CD4-positive, alpha-beta T cell treated with Interferon gamma for 1 hour (primary cell): ENCODE measurements at regions not wholly inside any gene's neighbourhood (a gene's known extent, or its start where the extent isn't known, plus 50 kb on each side); places are given as distances from the start of the nearest gene placed in this dataset.

ENCODE experiments used
- DNase-seq: peaks from one replicate; pipeline ENCODE4 v3.0.0-alpha.2; 2020

DNA sequence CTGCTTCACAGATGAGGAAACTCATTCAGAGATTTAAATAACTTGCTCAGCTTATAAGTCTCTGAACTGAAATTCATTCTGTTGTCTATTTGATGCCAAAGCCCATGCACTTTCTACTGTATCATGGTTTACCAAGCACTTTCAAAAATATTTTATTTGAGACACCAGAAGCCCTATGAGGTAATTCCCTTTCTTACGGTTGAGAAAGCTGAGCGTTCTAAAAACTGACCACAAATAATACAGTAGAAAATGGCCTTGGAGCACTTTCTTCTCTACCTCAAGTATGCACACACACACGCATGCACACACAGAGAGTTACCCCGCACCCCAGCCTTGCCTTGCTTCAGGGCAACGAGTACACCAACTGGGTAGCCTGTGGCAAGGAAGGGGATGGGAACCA lies 228.5 kb downstream of the RFC3 start:
- no peak for DNase-seq

DNA sequence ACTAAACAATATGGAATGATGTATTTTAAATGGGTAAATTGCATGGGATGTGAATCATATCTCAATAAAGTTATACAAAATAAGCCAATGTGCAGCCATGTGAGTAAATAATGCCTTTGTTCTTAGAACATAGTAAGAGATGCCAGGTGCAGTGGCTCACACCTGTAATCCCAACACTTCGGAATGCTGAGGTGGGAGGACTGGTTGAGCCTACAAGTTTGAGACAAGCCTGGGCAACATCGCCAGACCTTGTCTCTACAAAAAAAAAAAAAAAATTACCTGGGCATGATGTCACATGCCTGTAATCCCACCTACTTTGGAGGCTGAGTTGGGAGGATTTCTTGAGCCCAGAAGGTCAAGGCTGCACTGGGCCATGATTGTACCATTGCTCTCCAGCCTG lies 230.7 kb downstream of the RFC3 start:
- DNase-seq = no peak

DNA sequence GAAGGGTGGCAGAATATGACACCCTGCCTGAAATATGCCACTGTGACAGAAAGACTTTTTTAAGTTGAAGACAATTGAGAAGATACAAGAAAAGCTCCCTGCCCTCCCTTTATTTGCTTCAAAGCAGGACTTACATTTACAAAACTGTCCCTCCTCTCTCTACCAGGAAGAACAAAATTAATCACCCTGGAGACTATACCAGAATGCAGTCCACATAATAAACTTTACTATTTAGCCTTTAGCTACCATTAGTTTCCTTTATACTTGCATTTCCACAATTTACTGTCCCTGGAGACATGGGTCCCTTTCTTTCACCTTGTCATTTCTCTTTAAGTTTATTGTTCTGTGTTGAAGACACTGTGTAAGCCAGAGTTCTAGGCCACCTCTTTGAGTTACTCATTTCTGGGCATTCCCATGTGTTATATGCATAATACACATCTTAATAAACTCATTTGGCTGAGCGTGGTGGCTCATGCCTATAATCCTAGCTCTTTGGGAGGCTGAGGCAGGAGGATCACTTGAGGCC lies 238.8 kb downstream of the RFC3 start:
- no peak for DNase-seq

DNA sequence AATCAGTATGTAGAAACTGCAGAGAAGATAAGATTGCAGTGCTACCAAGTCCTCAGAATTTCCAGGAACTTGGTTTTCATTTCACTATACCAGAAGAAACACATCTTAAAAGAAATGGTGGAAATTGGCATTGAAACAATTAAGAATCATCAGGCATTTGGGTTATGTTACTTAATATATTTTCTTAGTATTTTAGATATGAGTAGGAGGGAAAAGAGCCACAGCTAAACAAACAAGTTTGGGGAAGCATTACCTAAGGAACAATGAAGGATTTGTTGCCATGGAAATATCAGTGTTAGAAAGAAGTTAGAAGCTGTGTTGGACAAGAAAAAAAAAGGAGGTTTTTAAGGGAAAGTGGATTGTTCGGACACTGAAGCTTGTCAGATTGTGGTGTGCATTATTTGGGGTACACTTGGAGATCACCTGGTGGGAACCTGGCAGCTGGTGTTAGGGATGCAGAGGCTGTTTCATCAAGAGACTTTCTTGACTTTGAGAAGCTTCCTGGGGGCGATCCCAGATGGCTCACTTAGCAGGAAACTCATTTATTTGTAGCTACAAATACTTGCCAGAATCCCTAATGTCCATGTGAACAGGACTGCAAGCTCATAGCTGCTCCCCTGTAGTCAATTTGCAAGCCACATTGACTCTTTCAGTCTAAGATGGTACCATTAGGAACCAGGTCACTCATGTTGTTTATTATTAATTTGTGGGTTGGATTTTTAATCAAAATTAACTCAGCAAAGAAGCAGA lies 246.7 kb downstream of the RFC3 start:
- no peak for DNase-seq

DNA sequence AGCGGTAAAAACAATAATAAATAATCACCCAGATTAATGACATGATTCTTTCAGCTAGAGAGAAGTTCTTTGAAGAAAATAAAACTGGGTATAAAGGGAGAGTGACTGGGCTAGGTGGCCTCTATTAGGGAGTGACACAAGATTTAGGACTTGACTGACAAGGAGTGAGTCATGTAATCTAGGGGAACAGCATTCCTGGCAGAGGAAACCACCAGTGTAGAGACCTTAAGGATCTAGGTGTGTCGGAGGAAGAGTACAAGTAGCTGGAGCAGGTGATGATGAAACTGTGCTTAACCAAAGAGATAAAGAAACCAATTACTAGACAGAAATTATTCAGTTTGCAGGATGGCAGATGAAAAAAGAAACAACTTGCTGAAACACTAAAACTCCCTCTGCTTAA lies 248.0 kb downstream of the RFC3 start:
- DNase-seq = no peak

DNA sequence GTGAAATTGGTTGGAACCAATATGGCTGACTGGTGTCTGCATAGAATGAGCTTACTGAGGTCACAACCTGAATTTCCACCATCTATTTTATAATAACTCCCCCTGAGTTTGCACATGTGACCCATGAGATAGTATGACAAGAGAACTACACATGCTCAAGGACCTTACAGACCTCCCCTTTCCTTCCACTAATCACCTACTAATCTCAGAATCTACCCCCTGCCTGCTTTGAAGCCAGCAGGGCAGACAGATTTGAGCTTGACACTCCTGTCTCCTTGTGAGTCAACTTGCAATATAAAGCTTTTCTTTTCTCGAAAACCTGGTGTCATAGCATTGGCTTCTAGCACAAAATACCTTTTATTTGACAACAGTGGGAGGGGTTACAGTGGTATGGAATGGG lies 248.4 kb downstream of the RFC3 start:
- no peak for DNase-seq

DNA sequence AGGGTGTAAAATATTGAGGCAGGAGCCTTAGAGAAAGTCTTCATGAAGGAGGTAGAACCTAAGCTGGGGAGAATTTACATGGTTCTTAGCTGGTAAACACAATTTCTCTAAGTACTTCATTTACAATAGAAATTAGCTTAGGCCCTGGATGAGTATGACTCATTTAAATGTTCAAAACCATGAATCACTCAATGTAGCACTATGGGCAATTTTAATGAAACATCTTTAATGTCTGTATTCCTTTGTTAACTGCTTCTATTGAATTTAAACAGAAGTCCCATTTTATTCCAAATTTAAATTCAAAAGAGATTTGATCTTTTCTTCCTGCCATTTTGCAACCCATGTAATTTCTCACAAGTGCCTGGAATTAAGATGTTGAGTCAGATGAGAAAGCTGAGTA lies 252.1 kb downstream of the RFC3 start:
- no peak for DNase-seq

DNA sequence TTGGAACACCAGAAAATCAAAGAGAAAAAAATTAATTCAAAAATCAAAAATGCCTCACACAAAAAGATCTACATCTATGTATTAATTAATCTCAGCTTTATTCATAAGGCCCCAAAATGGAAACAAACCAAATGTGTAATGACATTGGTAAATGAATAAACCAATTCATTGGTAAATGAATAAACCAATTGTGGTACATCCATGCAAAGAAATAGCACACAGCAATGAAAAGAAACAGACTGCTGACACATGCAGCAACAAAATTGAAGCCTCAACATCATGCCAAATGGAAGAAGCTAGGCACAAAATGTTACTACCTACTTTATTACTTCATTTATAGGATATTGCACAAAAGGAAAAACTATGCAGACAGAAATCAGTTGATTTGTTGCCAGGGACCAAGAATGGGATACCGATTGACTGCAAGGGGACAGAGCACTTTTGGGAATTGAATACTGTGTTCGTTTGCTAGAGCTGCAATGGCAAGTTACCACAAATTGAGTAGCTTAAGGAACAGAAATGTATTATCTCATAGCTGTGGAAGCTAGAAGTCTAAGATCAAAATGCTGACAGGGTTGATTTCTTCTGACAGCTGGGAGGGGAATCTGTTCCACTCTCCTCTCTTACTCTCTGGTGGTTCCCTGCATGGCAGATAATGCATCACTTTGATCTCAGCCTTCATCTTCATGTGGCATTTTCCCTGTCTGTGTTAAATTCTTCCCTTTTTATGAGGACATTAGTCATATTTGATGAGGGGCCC lies 252.8 kb downstream of the RFC3 start:
- DNase-seq = no peak

DNA sequence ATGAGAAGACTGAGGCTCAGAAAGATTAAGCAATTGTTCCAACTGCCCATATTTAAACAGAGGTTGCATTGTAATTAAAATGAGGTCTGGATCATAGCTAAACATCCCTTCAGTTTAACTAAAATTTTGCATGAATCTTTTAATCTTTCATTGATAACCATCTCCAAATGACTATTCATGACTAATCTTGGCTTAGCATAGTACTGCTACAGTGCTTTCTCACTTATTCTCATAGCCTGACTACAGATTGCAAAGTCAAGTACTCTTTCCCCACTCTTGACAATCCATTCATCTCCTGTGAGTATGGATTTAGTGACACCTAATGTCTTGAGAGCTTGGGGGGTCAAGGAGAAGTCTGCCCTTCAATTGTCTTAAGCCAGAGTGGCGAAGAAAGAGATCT lies 258.4 kb downstream of the RFC3 start:
- DNase-seq = no peak

DNA sequence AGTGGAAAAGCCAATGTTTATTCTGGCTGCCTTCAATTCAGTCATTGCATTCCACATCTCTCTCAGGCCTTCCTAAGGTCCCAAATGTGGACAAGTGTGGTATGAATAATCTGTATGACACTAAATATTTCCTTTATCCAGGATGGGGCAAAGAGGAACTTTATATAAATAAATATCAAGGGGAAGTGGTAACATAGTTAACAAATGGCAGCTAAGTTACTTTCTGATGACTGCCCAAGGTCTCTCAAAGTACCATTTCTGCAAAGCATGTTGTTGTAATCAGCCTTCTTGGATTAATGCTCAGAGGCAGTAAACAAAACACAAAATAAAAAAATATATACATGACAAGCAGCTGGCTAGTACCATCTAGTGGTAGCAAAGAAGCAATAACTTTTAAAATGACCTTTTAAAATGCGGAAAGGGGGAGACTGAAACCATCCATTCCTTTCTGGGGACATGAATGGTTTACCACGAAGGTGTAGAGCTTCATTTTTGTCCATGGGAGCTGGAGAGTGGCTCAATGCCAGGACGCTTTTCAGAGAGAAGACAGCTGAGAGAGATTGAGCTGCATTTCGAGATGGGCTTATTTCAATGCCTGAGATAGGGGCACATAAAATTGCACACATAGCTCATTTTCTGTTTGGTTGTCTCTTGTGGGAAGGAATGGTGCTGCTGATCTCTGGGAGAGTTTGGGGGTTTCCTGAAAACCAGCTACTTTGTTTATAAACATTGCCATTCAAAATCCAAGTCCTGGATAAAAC lies 259.2 kb downstream of the RFC3 start:
- no peak for DNase-seq

DNA sequence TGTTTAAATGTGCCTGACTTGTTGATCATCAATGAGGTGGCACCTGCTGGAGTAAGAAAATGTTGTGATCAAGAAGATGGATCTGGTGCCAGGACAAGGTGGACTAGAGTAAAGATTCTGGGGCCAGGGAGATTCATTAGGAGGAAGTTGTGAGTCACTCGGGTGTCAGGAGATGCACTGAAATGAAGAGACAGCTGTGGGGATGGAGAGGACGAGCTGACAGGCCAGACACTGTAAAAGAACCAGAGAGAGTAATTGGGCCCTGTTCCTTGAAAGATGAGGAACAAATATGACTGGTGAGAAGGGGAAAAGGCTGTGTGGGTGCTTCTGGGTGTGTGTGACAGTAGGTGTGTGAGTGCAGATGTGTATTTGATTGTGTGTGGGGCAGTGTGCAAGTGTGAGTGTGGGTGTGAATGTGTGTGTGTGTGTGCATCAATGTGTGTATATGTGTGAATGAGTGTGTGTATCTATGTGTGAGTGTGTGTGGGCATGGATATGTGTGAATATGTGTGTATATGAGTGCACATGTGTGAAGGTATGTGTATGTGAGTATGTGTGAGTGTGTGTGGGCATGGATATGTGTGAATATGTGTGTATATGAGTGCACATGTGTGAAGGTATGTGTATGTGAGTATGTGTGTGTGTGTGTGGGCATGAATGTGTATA lies 260.5 kb downstream of the RFC3 start:
- DNase-seq = no peak

DNA sequence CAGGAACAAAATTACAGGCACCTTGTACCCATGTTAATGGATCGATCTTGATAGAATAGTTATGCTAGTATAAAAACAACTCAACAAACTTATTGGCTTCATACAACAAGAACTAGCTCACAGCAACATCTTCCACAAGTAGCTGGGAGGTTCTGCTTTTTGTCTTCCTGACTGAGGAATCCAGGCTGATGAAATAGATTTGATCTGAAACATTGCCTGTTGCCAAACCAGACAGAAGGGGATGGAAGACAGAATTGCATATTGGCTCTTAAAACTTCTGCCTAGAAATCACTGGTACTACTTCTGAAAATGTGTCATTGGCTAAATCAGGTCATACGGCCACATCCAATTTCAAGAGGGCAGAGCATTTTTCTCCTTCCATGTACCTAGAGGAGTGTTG lies 267.3 kb downstream of the RFC3 start:
- DNase-seq = no peak

DNA sequence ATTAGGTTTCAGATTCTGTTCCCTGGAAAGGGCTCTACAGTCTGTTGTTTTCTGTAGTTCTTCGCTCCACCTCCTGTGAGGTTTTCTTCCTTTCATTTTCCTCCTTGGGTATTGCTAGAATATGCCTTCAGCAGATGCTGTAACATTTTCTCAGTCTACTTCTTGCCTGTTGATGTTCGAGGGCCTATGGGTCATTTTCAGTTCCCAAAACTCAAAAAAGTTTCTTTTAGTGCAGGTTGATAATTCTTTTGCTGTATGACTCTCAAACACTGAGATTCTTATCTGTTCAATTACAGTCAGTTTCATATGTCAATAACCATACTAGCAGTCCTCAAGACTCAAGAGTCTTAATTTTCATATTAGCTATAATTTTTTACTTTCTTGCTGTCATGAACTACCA lies 268.3 kb downstream of the RFC3 start:
- DNase-seq = no peak

DNA sequence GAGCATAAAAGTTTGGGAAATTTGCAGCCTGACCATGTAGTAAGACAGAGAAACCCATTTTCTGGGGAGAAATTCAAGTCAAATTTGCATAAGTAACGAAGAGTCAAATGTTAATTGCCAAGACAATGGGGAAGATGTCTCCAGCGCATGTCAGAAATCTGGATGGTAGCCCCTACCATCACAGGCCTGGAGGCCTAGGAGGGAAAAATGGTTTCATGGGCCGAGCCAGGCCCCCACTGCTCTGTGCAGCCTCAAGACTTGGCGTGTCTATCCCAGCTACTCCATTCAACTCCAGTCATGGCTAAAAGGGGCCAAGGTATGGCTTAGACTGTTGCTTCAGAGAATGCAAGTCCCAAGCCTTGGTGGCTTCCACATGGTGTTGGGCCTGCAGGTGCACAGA lies 269.8 kb downstream of the RFC3 start:
- no peak for DNase-seq

DNA sequence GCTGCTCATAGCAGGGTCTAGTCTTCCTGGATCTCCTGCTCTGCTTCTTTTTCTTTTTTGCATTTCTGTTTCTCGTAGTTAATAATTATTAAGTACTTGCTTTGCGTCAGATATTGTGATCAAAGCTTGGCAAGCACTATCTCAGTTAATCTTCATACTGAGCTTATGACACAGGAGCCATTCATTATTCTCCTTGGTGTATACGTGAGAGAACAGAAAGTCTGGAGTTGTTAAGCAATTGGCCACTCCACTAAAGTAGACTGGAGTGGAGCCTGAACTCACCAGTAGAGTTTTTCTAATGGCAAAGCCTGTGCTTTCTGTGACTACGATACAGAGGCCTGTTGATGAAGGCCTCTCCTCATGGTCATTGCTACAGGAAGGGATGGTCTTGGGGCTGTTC lies 285.9 kb downstream of the RFC3 start:
- DNase-seq = no peak

DNA sequence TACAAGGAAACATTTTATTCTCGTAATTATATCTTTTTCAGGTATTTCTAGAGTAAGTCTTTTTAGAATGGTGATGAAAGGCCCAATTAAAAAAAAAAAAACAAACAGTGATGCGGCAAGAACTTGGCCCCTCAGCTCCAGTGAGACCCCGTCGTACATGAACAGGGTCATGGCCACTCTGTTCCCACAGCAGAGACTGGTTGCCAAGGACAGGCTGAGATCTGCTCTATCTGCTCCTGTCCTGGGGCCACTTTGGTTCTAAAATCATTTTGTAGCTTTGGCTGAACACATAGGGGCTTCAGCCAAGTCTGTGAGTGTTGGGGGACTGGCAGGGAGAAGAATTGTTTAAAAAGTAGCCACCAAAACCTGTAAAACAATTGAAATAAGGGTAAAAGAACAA lies 286.9 kb downstream of the RFC3 start:
- DNase-seq = no peak

DNA sequence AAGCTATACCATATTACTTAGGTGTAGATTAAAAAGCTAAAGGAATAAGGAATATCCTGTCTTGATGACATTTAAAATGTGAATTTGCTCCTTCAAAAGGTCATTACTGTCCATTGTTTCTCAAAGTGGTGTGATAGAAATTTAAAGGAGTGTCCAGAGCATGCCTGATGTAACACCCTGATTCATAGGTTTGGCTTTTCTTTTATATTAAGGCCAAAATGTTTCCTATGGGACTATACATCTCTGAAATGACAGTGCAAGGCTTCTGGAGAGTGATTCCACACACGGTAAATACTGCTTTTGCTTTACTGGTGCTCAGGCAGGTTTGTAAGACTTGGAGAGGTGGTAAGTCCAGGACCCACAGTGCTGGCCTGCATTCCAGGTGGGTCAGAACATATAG lies 289.9 kb downstream of the RFC3 start:
- no peak for DNase-seq

DNA sequence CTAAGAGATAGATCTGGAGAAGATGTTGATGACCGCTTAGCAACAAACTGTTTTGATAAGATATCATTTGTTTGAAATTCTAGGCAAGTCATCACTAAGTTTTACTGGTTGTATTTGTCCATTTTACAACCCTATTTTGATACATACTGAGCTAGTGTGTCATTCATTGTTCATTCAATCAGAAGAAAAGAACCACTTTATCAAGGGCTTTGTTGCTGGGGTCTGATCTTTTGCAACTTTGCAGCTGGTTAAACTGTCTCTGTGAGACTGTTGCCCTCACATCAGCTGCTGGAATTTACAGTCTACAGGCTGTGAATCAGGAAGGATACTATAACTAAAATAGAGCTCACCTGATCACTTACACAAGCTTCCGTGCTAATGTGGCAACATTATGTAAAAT lies 290.5 kb downstream of the RFC3 start:
- DNase-seq = no peak

DNA sequence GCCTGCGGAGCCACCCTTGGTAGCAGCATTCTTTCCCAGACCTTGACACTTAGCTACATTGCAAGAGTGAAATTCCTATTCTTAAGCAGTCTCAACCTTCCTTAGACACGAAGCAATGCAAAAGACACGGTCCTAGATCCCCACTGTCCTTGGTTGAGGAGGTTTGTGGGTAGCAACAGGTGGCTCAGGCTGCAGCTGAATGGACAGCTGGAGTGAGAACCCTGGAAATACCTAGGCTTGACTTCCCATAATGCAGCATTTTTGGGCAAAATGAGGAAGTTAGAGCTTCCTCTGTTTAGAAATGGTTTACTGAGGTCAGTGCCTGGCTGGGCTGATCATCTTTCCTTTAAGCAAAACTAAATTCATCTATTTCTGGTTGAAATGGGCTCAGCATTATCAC lies 296.6 kb downstream of the RFC3 start:
- no peak for DNase-seq

DNA sequence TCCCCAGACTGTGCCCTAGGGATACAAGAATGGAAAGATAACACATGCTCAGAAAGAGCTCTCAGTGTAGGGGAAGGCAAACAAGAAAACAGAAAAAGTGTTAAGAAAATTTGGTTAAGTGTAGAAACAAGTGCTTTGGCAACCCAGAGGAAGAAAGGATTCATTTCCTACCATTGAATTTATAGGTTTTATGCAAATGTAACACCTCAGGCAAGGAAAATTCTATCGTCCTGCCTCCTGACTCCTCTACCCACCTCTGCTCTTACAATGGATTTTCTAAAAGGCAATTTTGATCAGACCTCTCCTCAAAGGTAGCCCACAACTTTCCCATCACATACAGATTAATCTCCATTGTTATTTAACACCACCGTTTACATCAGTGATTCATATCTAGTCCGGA lies 298.7 kb downstream of the RFC3 start:
- no peak for DNase-seq

DNA sequence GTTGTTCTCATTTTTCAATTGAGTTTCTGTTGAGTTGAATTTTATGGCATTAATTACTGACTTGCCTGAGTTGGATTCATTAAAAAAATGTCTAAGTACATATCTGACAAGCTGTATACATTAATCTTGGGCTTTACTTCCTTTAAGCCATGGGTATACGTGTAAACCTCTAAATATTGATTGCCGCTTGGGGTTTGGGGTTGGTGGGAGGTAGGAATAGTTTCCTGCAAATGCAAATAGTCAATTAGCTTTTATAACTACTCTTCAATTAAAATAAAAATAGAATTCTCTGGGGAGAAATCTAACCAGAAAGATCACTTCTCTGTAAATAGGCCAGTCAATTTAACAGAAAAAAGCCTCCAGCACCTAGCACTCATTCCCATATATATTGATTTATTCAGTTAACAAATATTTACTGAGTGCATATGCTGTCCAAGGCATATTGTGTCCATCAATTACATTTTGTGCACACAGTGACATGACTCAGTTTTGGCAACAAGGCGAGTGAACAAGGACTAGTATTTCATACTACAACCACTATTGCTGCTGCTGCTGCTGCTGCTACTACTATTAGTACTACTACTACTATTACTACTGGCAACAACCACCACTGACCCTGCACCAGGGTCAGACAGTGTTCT lies 306.8 kb downstream of the RFC3 start:
- DNase-seq = no peak

DNA sequence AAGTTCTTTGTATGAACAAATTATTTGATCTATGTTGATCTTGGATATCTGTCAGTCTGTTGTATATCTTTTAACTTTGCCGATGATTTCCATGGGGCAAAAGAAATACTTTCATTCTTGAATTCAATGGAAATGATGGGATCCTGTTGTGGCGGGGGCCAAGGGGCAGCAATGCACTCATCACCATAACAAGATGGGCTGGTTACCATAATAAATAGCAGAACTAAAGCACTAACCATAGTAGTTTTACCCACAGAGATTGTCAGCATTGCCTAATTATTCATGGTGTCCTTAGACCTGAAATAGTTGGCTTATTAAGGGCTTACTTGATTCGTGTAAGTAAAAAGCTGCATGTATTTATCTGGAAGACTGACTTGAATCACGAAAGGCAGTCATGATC lies 309.6 kb downstream of the RFC3 start:
- DNase-seq = no peak

DNA sequence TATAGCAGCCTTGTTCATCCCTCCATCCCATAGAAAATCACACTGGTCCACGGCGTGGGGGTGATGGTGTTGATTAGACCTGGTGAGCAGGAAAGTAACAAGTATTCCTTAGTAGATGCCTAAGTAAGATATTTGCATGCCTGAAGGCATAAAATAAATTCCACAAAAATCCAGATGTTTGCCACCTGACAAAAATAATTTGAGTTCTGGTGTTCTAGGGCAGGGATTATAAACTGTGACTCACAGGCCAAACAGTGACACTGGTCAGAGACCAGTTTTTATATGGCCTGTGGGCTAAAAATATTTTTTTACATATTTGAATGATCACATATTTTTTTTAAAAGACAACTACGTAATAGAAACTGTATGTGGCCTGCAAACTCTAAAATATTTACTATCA lies 310.7 kb downstream of the RFC3 start:
- no peak for DNase-seq
